T follicular helper cell (primary cell): ENCODE measurements at regions not wholly inside any gene's neighbourhood (a gene's known extent, or its start where the extent isn't known, plus 50 kb on each side); places are given as distances from the start of the nearest gene placed in this dataset.
"Not testable (repeated sequence)": the region's sequence is repeated elsewhere in the genome, so short reads cannot be mapped to it uniquely, and the experiment has no call there.

Experiments used
- DNase-seq: peaks from one replicate; pipeline ENCODE4 v3.0.0-alpha.2; 2020; ENCODE audit warnings: low read depth

DNA sequence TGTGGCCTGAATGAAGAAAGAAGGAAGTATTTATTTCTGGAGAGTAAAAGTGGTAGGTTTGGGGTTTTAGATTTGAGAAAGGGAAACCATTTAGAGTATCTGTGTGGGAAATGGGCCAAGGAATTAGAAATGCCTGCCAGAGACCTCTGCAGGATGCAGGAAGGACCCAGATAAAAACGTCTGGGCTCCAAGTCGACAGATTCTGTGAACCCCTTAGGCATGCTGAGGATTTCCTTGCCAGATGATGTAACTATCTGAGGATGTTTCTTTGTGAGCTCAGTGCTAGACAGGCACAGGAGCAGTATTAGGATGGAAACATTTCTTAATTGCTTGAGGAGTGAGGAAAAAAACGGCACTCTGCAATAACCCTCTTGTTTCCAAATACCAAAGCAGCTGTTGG is 251.8 kb upstream of the DMRT1 start:
- no peak for DNase-seq

DNA sequence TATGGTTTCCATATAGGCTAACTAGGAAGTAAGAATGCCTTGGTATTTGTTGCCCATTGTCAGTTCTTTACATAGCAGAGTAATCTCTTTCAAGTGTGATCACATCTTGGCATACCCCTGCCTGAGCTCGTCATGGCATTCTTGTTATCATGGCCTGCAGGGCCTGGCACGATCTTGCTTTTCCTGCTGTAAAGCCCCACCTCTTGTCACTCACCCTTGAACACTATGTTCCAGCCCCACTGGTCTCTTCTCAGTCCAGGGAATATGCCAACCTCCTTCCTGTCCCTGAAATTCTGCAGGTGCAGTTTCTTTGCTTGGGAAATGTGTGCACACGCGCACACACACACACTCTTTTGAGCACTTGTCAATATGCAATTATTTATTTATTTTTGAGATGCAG is 250.2 kb upstream of the DMRT1 start:
- no peak for DNase-seq

DNA sequence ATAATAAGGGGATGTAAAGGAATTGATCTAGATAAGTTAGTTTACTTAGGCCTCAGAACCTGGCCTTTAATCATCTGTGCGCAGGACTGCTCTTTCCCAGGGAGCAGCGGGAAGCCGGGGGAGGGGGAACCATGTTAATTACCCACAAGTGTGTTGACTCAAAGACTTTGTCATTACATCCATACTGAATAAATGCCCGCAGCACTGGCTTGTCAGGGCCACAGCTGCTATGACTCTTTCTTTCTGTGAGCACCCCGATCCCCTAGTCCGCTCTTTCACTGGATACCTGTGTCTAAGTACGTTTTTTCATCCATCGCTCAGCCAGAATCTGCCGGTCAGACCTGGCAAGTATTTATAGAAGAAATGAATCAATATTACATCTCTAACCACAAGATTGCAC is 249.3 kb upstream of the DMRT1 start:
- no peak for DNase-seq

DNA sequence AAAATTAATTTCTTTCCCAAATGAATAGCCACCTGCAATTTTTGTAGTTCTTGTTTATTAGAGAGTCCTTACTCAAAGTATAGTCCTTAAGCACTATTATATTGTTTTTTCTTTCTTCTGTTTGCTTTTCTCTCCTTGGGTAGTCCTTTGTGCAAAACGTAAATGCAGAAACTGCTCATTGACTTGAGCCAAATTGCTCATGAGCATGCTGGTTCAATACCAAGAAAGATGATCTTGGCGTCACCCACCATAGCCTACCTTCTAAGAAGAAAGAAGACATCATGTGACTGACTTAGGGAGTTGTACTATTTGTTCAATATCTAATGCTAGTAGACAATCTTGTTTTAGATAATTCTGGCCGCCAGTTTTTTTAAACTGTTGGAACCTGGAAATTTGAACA is 248.8 kb upstream of the DMRT1 start:
- no peak for DNase-seq

- DNase-seq = no peak
Measured at GRCh38 chr9:593809-594208, 247.7 kb upstream of the DMRT1 start.

- no peak for DNase-seq
Measured at GRCh38 chr9:596703-597102, 244.8 kb upstream of the DMRT1 start.

GRCh38 chr9:600006-600405 is 241.5 kb upstream of the DMRT1 start:
- no peak for DNase-seq

- DNase-seq = no peak
Measured at GRCh38 chr9:602716-603115, 238.8 kb upstream of the DMRT1 start.

DNA sequence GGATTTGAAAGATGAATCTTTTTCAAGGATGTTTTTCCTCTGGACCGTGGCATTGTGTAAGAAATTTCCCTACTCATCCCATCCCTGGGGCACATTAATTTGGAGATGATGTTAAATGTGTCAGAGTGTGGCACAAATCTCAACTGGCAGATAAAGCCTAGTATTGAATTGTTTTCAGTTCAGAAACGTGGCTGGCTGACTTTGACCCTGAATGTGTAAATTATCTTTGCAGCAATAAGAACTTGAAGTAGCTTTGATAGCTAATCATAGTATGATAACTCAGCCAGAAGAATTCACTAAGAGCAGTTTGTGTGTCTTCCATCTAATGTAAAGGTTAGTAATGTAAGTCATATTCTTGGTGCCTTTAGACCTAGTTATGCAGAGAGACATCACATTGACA is 238.4 kb upstream of the DMRT1 start:
- no peak for DNase-seq

DNA sequence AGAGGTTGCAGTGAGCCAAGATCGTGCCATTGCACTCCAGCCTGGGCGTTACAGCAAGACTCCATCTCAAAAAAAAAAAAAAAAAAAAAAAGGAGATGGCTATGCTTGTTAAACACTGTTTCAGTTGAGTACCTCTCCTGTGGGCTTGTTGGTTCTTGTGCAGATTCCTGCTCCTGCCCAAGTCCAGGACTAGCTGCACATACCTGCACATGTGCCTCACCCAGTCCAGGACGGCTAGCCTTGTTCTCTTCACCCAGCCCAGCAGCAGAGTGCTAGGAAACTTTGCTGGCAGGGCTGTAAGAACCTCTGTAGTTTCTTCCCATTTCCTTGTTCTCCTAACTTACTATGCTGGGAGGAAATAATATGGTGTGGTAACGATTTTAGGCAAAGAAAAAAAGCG is 234.1 kb upstream of the DMRT1 start:
- no peak for DNase-seq

DNA sequence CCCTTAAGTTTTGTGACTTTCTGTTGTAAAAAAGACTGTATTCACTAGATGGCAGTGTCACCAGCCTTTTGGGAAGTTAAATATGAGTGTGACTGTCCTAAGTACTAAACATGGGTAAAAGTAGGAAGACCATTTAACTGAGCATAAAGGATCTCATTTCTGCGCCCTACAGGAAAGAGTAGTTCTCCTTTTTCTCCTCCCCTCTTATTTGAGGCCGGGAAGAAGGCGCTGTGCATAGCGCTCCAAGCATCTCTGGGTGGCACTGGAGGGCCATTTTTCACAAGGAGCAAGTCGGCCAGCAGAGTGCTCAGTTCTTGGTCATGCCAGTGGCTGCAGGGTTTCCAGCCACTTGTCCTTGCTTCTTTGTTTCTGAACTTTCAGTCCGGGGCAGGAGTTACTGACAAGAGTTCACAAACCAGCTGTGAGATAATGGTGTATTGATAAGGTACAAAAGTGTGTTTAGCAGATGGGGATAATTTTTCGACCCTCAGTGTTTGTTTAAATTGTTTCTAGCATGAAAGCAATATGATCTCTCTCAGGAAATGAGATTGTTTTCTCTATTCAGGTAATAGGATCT is 227.6 kb upstream of the DMRT1 start:
- DNase-seq = no peak

GRCh38 chr9:614431-614830 is 227.1 kb upstream of the DMRT1 start:
- DNase-seq = no peak

DNA sequence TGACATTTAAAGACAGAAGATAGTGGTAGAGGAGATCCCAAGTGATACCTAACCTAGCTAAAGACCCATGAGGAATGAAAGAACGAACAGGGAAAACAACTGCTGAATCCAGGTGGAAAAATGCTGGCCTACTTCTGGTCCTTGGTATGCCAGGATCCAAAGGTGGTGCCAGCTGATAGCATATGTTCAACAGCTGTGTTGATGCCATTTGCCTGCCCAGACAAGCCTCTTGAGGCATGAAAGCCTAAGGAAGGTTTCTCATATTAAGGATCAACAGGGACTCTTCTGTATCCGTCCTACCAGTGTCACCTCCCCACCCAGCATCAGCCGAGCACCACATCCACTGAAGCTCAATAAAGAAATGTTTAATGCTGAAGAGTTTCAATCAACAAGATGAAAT is 225.7 kb upstream of the DMRT1 start:
- no peak for DNase-seq

DNA sequence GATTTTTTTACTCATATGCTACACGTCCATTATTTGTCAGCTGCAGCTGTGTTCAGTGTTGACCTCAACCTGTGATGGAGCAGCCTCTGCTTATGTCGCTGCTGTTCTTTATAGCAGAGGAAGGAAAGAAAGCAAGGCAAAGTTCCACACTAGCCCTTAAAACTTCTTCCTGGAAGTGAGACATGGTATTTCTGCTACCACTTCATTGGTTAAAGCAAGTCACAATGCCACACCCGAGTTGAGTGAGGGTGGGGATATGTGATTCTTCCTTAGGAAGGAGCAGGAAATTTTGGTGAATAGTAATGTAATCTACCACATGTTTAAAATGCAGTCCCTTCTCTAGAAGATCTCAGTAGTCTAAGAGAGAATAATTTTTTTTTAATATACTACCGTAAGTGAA is 224.8 kb upstream of the DMRT1 start:
- no peak for DNase-seq

- no peak for DNase-seq
Measured at GRCh38 chr9:617445-618085, 223.9 kb upstream of the DMRT1 start.

- DNase-seq = no peak
Measured at GRCh38 chr9:618478-618877, 223.0 kb upstream of the DMRT1 start.

GRCh38 chr9:621201-621855 is 220.2 kb upstream of the DMRT1 start:
- no peak for DNase-seq

- no peak for DNase-seq
Measured at GRCh38 chr9:624935-625500, 216.5 kb upstream of the DMRT1 start.

GRCh38 chr9:625613-626012 is 215.9 kb upstream of the DMRT1 start:
- no peak for DNase-seq

DNA sequence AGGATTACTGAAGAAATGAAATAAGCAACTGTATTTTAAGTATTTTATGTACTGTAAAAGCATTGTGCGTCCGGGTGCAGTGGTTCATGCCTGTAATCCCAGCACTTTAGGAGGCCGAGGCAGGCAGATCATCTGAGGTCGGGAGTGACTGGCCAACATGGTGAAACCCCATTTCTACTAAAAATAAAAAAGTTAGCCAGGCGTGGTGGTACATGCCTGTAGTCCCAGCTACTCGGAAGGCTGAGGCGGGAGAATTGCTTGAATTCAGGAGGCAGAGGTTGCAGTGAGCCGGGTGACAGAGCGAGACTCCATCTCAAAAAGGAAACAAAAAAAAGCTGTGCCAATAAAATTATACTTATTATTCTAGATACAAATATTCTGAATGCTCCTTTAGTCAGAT is 215.4 kb upstream of the DMRT1 start:
- DNase-seq = not testable (repeated sequence)

DNA sequence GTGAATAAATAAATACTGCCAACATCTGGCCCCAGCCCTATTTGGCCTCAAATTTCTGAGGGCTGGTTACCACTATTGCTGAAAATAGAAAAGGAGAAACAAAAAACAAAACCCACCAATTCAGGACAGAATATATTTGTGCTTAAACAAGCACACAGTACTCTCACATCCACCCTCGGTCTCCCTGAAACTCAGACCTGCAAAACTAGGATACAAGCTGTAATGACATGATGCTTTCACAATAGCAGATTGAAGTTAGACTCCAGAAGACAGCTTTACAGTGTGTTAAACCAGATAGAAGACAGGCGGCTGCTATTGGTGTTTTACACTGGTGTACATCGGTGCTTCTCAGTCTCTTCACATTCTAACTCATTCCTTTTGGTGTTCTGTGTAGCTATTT is 214.9 kb upstream of the DMRT1 start:
- DNase-seq = no peak

DNA sequence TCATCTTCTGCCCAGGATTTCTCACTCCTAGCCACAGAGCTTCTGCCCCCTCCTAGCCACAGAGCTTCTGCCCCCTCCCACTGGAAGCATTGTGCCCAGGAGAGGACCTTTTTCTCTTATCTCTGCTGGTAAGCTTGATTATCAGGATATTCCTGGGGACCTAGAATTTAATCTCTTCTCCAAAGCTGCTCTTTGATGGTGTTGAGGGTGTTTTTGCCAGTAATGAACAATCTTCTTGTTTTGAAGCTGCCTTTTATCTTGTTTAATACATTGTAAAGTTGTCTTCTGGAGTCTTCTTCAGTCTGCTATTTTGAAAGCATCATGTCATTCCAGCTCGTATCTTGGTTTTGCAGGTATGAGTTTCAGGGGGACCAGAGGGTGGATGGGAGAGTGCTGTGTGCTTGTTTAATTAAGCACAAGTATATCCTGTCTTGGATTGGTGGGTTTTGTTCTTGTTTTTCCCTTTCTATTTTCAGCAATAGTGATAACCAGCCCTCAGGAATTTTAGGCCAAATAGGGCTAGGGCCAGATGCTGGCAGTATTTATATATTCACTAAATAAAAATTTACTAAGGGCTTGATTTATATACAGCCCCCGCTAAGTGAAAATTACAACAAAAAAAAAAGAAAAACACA is 214.0 kb upstream of the DMRT1 start:
- no peak for DNase-seq

GRCh38 chr9:629146-629545 is 212.4 kb upstream of the DMRT1 start:
- DNase-seq = no peak
